Mesenchymal stem cell (in vitro differentiated cells and primary cell): ENCODE measurements at regions not wholly inside any gene's neighbourhood (a gene's known extent, or its start where the extent isn't known, plus 50 kb on each side); places are given as distances from the start of the nearest gene placed in this dataset.

Source experiments
- DNase-seq: peaks from one replicate; pipeline ENCODE4 v3.0.0-alpha.2; 2013
- H2AFZ ChIP-seq: one replicate; pipeline ENCODE4 v1.6.1; 2013; ENCODE audit warnings: low read depth, mild to moderate bottlenecking, control low read depth, inconsistent platforms, low read length, moderate library complexity
- H2AK5ac ChIP-seq: 2 replicates; pipeline ENCODE4 v1.6.1; 2013; ENCODE audit warnings: low read length, moderate library complexity, mild to moderate bottlenecking, inconsistent platforms; ENCODE audit not compliant: severe bottlenecking
- H2BK120ac ChIP-seq: one replicate; pipeline ENCODE4 v1.6.1; 2013; ENCODE audit warnings: low read depth, mild to moderate bottlenecking, inconsistent platforms, low read length, moderate library complexity
- H2BK12ac ChIP-seq, 2 experiments: one replicate each; pipeline ENCODE4 v1.6.1; 2013; ENCODE audit warnings: inconsistent platforms in 2 of 2, low read length in 2 of 2, mild to moderate bottlenecking in 2 of 2, moderate library complexity in 2 of 2, control low read depth in 1 of 2
- H2BK15ac ChIP-seq: one replicate; pipeline ENCODE4 v1.6.1; 2013; ENCODE audit warnings: mild to moderate bottlenecking, low read depth, inconsistent platforms; ENCODE audit not compliant: poor library complexity, severe bottlenecking
- H2BK5ac ChIP-seq: 2 replicates; pipeline ENCODE4 v1.6.1; 2013; ENCODE audit warnings: low read depth, mild to moderate bottlenecking, low read length, control low read depth, inconsistent platforms; ENCODE audit not compliant: poor library complexity, severe bottlenecking
- H3K14ac ChIP-seq, 2 experiments: one replicate each; pipeline ENCODE4 v1.6.1; 2013; ENCODE audit warnings: inconsistent platforms in 2 of 2, low read length in 2 of 2, control low read depth in 1 of 2, mild to moderate bottlenecking in 1 of 2, moderate library complexity in 1 of 2
- H3K18ac ChIP-seq, 2 experiments: one replicate each; pipeline ENCODE4 v1.6.1; 2013; ENCODE audit warnings: inconsistent platforms in 2 of 2, low read length in 2 of 2, control low read depth in 1 of 2, low read depth in 1 of 2, mild to moderate bottlenecking in 1 of 2
- H3K23ac ChIP-seq, 2 experiments: one replicate each; pipeline ENCODE4 v1.6.1; 2013; ENCODE audit warnings: inconsistent platforms in 2 of 2, low read length in 2 of 2, mild to moderate bottlenecking in 2 of 2, moderate library complexity in 2 of 2, control low read depth in 1 of 2
- H3K27ac ChIP-seq: 2 replicates; pipeline ENCODE4 v1.5.1; 2013; ENCODE audit warnings: mild to moderate bottlenecking, moderate library complexity, low read length, control low read depth, inconsistent platforms; ENCODE audit not compliant: poor library complexity, severe bottlenecking
- H3K27me3 ChIP-seq, 2 experiments: 2 replicates each; pipeline versions ENCODE4 v1.6.1 to v1.7.0; 2013; ENCODE audit warnings: low read length in 2 of 2, mild to moderate bottlenecking in 2 of 2, moderate library complexity in 2 of 2, control low read depth in 1 of 2, inconsistent platforms in 1 of 2; ENCODE audit not compliant: control insufficient read depth in 1 of 2, insufficient read depth in 1 of 2
- H3K36me3 ChIP-seq, 2 experiments: 2 replicates each; pipeline versions ENCODE4 v1.6.1 to v1.7.0; 2013; ENCODE audit warnings: low read length in 2 of 2, control low read depth in 1 of 2, inconsistent platforms in 1 of 2, low read depth in 1 of 2, mild to moderate bottlenecking in 1 of 2; ENCODE audit not compliant: insufficient read depth in 2 of 2, control insufficient read depth in 1 of 2
- H3K4ac ChIP-seq, 2 experiments: one replicate each; pipeline ENCODE4 v1.6.1; 2013; ENCODE audit warnings: inconsistent platforms in 2 of 2, low read length in 2 of 2, mild to moderate bottlenecking in 2 of 2, moderate library complexity in 2 of 2, control low read depth in 1 of 2, low read depth in 1 of 2
- H3K4me1 ChIP-seq: 2 replicates; pipeline ENCODE4 v1.6.1; 2013; ENCODE audit warnings: low read depth, low read length, control low read depth; ENCODE audit not compliant: control insufficient read depth, insufficient read depth
- H3K4me2 ChIP-seq: 2 replicates; pipeline ENCODE4 v1.6.1; 2013; ENCODE audit warnings: low read length, mild to moderate bottlenecking, inconsistent platforms; ENCODE audit not compliant: poor library complexity, severe bottlenecking
- H3K4me3 ChIP-seq, 2 experiments: 2 replicates each; pipeline versions ENCODE4 v1.5.1 to v1.7.0; 2013; ENCODE audit warnings: low read length in 2 of 2, mild to moderate bottlenecking in 2 of 2, control low read depth in 1 of 2, low read depth in 1 of 2; ENCODE audit not compliant: insufficient read depth in 1 of 2
- H3K79me1 ChIP-seq: replicated peaks from 2 replicates; pipeline ENCODE4 v1.6.1; 2013; ENCODE audit warnings: mild to moderate bottlenecking, control low read depth, low read length, inconsistent platforms; ENCODE audit not compliant: poor library complexity, severe bottlenecking
- H3K9ac ChIP-seq: 2 replicates; pipeline ENCODE4 v1.7.0; 2013; ENCODE audit warnings: mild to moderate bottlenecking, low read length, moderate library complexity
- H3K9me3 ChIP-seq: 2 replicates; pipeline ENCODE4 v1.7.0; 2013; ENCODE audit warnings: mild to moderate bottlenecking, low read length; ENCODE audit not compliant: control insufficient read depth
- H4K8ac ChIP-seq: one replicate; pipeline ENCODE4 v1.6.1; 2013; ENCODE audit warnings: inconsistent platforms, mild to moderate bottlenecking, low read length, moderate library complexity
- H4K91ac ChIP-seq: one replicate; pipeline ENCODE4 v1.6.1; 2013; ENCODE audit warnings: mild to moderate bottlenecking, low read length, inconsistent platforms
- WGBS: methylation state at CpG from one replicate; pipeline ENCODE4 v1.1.7; 2013; ENCODE audit warnings: mixed read lengths; 5-methylcytosine and 5-hydroxymethylcytosine counted together

GRCh38 chr14:98963610-98964009 is 308.4 kb downstream of the BCL11B start:
- Histone ChIP-seq H3K36me3 (no peaks in the 10 kb centered on the region), H3K27ac (no peak overlapping the region), H3K4me2 (no peak overlapping the region), H4K8ac (no peak overlapping the region), H2BK5ac (no peak overlapping the region), H3K4me3 (no peak overlapping the region), H3K9ac (no peak overlapping the region), H3K9me3 (peaks cover 5% of the 10 kb centered on the region), H2AFZ (no peak overlapping the region), H3K4ac (no peak overlapping the region), H2BK15ac (no peak overlapping the region), H3K4me1 (no peaks in the 10 kb centered on the region), H3K14ac (no peak overlapping the region), H3K18ac (no peak overlapping the region), H3K27me3 (peaks cover 0 to 57% of the 10 kb centered on the region in 2 experiments), H2AK5ac (no peak overlapping the region), H3K79me1 (no peaks in the 10 kb centered on the region), H2BK120ac (no peak overlapping the region), H2BK12ac (no peak overlapping the region), H3K23ac (no peak overlapping the region), H4K91ac (no peak overlapping the region)
- DNase-seq: no peak
- 57% methylated on average over 1 of the region's 2 CpGs for WGBS

GRCh38 chr14:98964171-98964570 is 307.8 kb downstream of the BCL11B start:
- H2BK12ac ChIP-seq: no peak overlapping the region
- no peak overlapping the region for H2BK120ac ChIP-seq

GRCh38 chr14:98965076-98965475 is 306.9 kb downstream of the BCL11B start:
- H2BK120ac ChIP-seq: no peak overlapping the region
- peaks cover 5% of the 10 kb centered on the region for H3K9me3 ChIP-seq
- H3K36me3 ChIP-seq: no peaks in the 10 kb centered on the region
- WGBS: 29% methylated on average over 3 of the region's 5 CpGs
- H3K4ac ChIP-seq: no peak overlapping the region
- no peak overlapping the region for H3K18ac ChIP-seq
- no peak overlapping the region for H2BK12ac ChIP-seq
- no peak overlapping the region for H3K4me3 ChIP-seq
- no peak overlapping the region for H2BK5ac ChIP-seq
- H3K9ac ChIP-seq: no peak overlapping the region
- H3K4me2 ChIP-seq: no peak overlapping the region
- H2AK5ac ChIP-seq: no peak overlapping the region
- H3K27ac ChIP-seq: no peak overlapping the region
- no peak overlapping the region for H2AFZ ChIP-seq
- no peak overlapping the region for H4K8ac ChIP-seq
- no peaks in the 10 kb centered on the region for H3K79me1 ChIP-seq
- H3K4me1 ChIP-seq: no peaks in the 10 kb centered on the region
- H3K23ac ChIP-seq: no peak overlapping the region
- DNase-seq: no peak
- no peak overlapping the region for H2BK15ac ChIP-seq
- no peak overlapping the region for H4K91ac ChIP-seq
- peaks cover 0 to 43% of the 10 kb centered on the region in 2 experiments for H3K27me3 ChIP-seq
- H3K14ac ChIP-seq: no peak overlapping the region

More at GRCh38 chr14:98964171-98964570, 307.8 kb downstream of the BCL11B start:
- Histone ChIP-seq H2BK5ac (no peak overlapping the region), H3K18ac (no peak overlapping the region), H2AFZ (no peak overlapping the region), H3K23ac (no peak overlapping the region), H3K4me2 (no peak overlapping the region), H3K4me1 (no peaks in the 10 kb centered on the region), H3K9ac (no peak overlapping the region), H2AK5ac (no peak overlapping the region), H2BK15ac (no peak overlapping the region), H3K4me3 (no peak overlapping the region), H4K8ac (no peak overlapping the region), H3K27ac (no peak overlapping the region), H3K79me1 (no peaks in the 10 kb centered on the region), H3K36me3 (no peaks in the 10 kb centered on the region), H3K4ac (no peak overlapping the region), H3K27me3 (peaks cover 0 to 52% of the 10 kb centered on the region in 2 experiments), H3K14ac (no peak overlapping the region), H3K9me3 (peaks cover 5% of the 10 kb centered on the region), H4K91ac (no peak overlapping the region)
- 58% methylated on average over 7 of the region's 7 CpGs for WGBS
- DNase-seq: no peak

- Histone ChIP-seq H2BK120ac (no peak overlapping the region), H3K18ac (no peak overlapping the region), H4K8ac (no peak overlapping the region), H2BK15ac (no peak overlapping the region), H2BK5ac (no peak overlapping the region), H3K23ac (no peak overlapping the region), H3K4ac (no peak overlapping the region), H2BK12ac (no peak overlapping the region), H3K14ac (no peak overlapping the region), H3K9me3 (peaks cover 5% of the 10 kb centered on the region), H3K27ac (no peak overlapping the region), H3K27me3 (peaks cover 0 to 36% of the 10 kb centered on the region in 2 experiments), H2AFZ (no peak overlapping the region), H3K36me3 (no peaks in the 10 kb centered on the region), H3K4me1 (no peaks in the 10 kb centered on the region), H4K91ac (no peak overlapping the region), H3K4me2 (no peak overlapping the region), H3K9ac (no peak overlapping the region), H2AK5ac (no peak overlapping the region), H3K79me1 (no peaks in the 10 kb centered on the region), H3K4me3 (no peak overlapping the region)
- DNase-seq: no peak
- 51% methylated on average over 2 of the region's 3 CpGs for WGBS
These were observed 306.0 kb downstream of the BCL11B start for GRCh38 chr14:98966016-98966415.
